ENCODE measurements at regions not wholly inside any gene's neighbourhood (a gene's known extent, or its start where the extent isn't known, plus 50 kb on each side); places are given as distances from the start of the nearest gene placed in this dataset.

DNA sequence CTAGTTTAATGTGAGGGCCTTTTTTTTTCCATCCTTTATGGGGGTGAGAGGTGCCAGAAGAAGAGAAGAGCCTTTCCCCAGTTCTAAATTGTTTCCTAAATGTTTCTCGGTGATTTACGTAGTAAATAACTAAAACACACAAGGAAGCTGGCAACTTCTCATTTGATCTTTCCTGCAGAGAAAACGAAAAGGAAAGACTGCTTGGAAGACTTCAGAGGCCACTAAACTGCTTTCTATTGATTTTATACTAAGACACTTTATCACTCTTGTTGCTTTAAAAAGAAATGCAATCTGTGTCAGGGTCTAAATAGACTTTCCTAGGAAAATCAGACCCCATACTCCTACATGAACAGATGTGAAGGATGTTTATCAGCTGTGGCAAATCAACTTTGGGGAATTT lies 52.1 kb upstream of the KAZN start:
- H3K27me3 Mint-ChIP-seq = peaks cover 10 to 14% of the 10 kb centered on the region in 2 donors
- no peak overlapping the region for H3K4me3 ChIP-seq (ENCODE audit: low read length)
- no peak for DNase-seq
- no peaks in the 10 kb centered on the region for H3K27me3 ChIP-seq (ENCODE audit: insufficient read depth, low read length, poor library complexity, severe bottlenecking)
- H3K36me3 Mint-ChIP-seq = no peaks in the 10 kb centered on the region
- no peaks in the 10 kb centered on the region for H3K4me1 ChIP-seq (ENCODE audit: insufficient read depth, low read length)
- H3K27ac ChIP-seq (ENCODE audit: low read depth, low read length) = no peak overlapping the region
- H3K9me3 ChIP-seq (ENCODE audit: low read length) = no peaks in the 10 kb centered on the region
- no peak overlapping the region for H3K4me3 Mint-ChIP-seq
- CTCF ChIA-PET = no interaction called here
- H3K36me3 ChIP-seq (ENCODE audit: insufficient read depth, low read length) = no peaks in the 10 kb centered on the region
- no peak overlapping the region for H3K27ac Mint-ChIP-seq
- POLR2A ChIA-PET = no interaction called here
- H3K9me3 Mint-ChIP-seq = no peaks in the 10 kb centered on the region
- H3K4me1 Mint-ChIP-seq = no peaks in the 10 kb centered on the region
